SU-DHL-6 (cell line): ENCODE measurements at regions not wholly inside any gene's neighbourhood (a gene's known extent, or its start where the extent isn't known, plus 50 kb on each side); places are given as distances from the start of the nearest gene placed in this dataset.

Source experiments
- H2AFZ ChIP-seq: fragments of 200-600 bp; sonication (generic); 2 replicates; pipeline ENCODE4 v1.6.1; 2014; ENCODE audit warnings: low read depth, mild to moderate bottlenecking, moderate library complexity, mixed read lengths, antibody characterized with exemption, low read length; ENCODE audit not compliant: severe bottlenecking
- H3F3A ChIP-seq: fragments of 200-600 bp; shearing (Covaris generic); 2 replicates; pipeline ENCODE4 v1.6.0; 2016; ENCODE audit warnings: antibody characterized with exemption, mild to moderate bottlenecking; ENCODE audit not compliant: insufficient read depth
- H3K27ac ChIP-seq: fragments of 200-600 bp; sonication (generic); 2 replicates; pipeline ENCODE4 v1.5.1; 2016; ENCODE audit warnings: low read depth, mild to moderate bottlenecking, low read length, moderate library complexity, mixed read lengths
- H3K27me3 ChIP-seq: fragments of 200-600 bp; sonication (generic), shearing (Covaris generic); 2 replicates; pipeline ENCODE4 v1.6.0; 2014; ENCODE audit warnings: mild to moderate bottlenecking, low read length
- H3K36me3 ChIP-seq: fragments of 200-600 bp; sonication (generic); 2 replicates; pipeline ENCODE4 v1.6.1; 2014; ENCODE audit warnings: mild to moderate bottlenecking, low read length, mixed read lengths
- H3K4me2 ChIP-seq: fragments of 300-600, 200-600 bp; shearing (Covaris generic), sonication (generic); 2 replicates; pipeline ENCODE4 v1.6.0; 2014; ENCODE audit warnings: low read length, low read depth, mild to moderate bottlenecking; ENCODE audit not compliant: poor library complexity, severe bottlenecking
- H3K4me3 ChIP-seq: fragments of 200-600 bp; sonication (generic); 2 replicates; pipeline ENCODE4 v1.5.1; 2014; ENCODE audit warnings: antibody characterized with exemption, low read length, mild to moderate bottlenecking, mixed read lengths; ENCODE audit not compliant: insufficient read depth, poor library complexity, severe bottlenecking
- H3K79me2 ChIP-seq: fragments of 200-600 bp; sonication (generic); 2 replicates; pipeline ENCODE4 v1.6.1; 2014; ENCODE audit warnings: mild to moderate bottlenecking, low read length, moderate library complexity; ENCODE audit not compliant: insufficient read depth
- H3K9ac ChIP-seq: fragments of 200-600 bp; sonication (generic); 2 replicates; pipeline ENCODE4 v1.7.0; 2014; ENCODE audit warnings: mild to moderate bottlenecking, low read length
- H3K9me2 ChIP-seq: fragments of 200-600 bp; sonication (generic); replicated peaks from 2 replicates; pipeline ENCODE4 v1.6.1; 2014; ENCODE audit warnings: low read length; ENCODE audit not compliant: insufficient read depth
- H3K9me3 ChIP-seq: fragments of 200-600 bp; sonication (generic); 2 replicates; pipeline ENCODE4 v1.6.1; 2014; ENCODE audit warnings: low read length, mixed read lengths; ENCODE audit not compliant: insufficient read depth
- H4K20me1 ChIP-seq: fragments of 200-600 bp; sonication (generic); 2 replicates; pipeline ENCODE4 v1.6.1; 2014; ENCODE audit warnings: low read depth, mild to moderate bottlenecking, antibody characterized with exemption, low read length, moderate library complexity, mixed read lengths
- CTCF ChIP-seq: fragments of 200-600 bp; sonication (generic); IDR thresholded peaks from one replicate; pipeline ENCODE4 v1.5.1; 2017; ENCODE audit warnings: antibody characterized with exemption, mild to moderate bottlenecking, low read length, moderate library complexity; ENCODE audit not compliant: insufficient read depth, poor library complexity, severe bottlenecking
- EZH2phosphoT487 ChIP-seq: fragments of 200-600 bp; sonication (generic), shearing (Covaris generic); conservative IDR thresholded peaks from 2 replicates; pipeline ENCODE4 v1.6.1; 2018; ENCODE audit warnings: mild to moderate bottlenecking, antibody characterized with exemption, low read length, moderate library complexity, mixed read lengths

DNA sequence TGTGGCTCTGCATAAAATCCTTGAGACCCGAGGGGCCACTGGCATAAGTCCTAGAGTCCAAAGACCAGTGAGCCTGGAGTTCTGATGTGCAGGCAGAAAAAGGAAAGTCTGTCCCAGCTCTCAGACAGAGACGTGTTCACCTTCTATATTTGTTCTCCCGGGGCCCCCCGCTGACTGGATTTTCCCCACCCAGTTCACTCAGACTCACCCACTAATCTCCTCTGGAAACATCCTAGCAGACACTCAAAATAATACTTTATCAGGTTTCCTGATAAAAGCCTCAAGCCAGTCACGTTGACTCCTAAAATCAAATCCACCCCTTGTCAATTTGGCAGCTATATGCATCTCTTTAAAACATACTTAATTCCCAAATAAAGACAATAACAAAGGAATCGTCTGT, 1084.2 kb upstream of the NCAM2 start:
- no peaks in the 10 kb centered on the region for H3F3A ChIP-seq
- H2AFZ ChIP-seq: peak overlapping the region; percentile 40
- H3K4me2 ChIP-seq: no peak overlapping the region
- no peaks in the 10 kb centered on the region for H4K20me1 ChIP-seq
- H3K9me2 ChIP-seq: no peaks in the 10 kb centered on the region
- no peak overlapping the region for H3K4me3 ChIP-seq
- TF ChIP-seq EZH2phosphoT487 (no peak), CTCF (no peak)
- H3K36me3 ChIP-seq: no peaks in the 10 kb centered on the region
- H3K27me3 ChIP-seq: no peaks in the 10 kb centered on the region
- no peak overlapping the region for H3K9ac ChIP-seq
- H3K79me2 ChIP-seq: no peaks in the 10 kb centered on the region
- no peak overlapping the region for H3K27ac ChIP-seq
- H3K9me3 ChIP-seq: 0 out of 2 replicates have a peak, but pooled peaks cover 3% of the 10 kb centered on the region

DNA sequence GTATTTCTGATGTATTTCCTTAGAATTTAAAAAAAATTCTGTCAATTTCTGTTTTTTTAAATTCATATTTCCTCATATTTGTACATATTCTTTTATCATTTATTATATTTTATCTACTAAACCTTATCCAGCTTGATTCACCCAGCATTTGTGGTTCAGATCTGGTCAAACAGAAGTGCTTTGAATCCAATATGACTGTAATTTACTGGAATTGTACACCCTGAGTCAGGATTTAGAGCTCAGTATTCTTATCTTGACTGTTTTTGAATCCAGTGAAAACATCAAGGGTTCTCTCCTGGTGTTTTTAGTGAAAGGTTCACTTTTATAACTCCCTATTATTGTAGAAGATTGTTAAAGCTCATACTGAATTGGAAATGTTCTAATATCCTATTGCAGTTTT, 1077.0 kb upstream of the NCAM2 start:
- Histone ChIP-seq H4K20me1 (no peaks in the 10 kb centered on the region), H3K27me3 (no peaks in the 10 kb centered on the region), H3K4me2 (no peak overlapping the region), H3F3A (no peaks in the 10 kb centered on the region), H3K9ac (no peak overlapping the region), H3K79me2 (no peaks in the 10 kb centered on the region), H3K36me3 (no peaks in the 10 kb centered on the region), H3K4me3 (no peak overlapping the region), H3K9me2 (no peaks in the 10 kb centered on the region), H3K27ac (no peak overlapping the region), H2AFZ (peak overlapping the region; percentile 90), H3K9me3 (0 out of 2 replicates have a peak, but pooled peaks cover 3% of the 10 kb centered on the region)
- TF ChIP-seq EZH2phosphoT487 (no peak), CTCF (no peak)

DNA sequence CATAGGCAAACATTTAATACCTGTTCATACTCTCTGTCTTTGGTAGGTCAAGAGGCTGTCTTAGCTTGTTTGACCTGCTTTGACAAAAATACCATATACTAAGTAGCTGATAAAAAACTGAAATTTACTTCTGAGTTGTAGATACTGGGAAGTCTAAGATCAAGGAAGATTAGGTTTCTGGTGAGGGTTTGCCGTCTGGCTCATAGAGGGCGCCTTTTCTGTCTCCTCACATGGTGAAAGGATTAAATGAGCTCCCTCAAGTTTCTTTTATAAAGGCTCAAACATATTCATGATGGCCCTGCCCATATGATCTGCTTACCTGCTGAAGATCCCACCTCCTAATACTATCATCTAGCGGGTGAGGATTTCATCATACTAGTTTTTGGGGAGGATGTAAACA, 1076.1 kb upstream of the NCAM2 start:
- no peak overlapping the region for H3K4me3 ChIP-seq
- H3K4me2 ChIP-seq: no peak overlapping the region
- H3K79me2 ChIP-seq: no peaks in the 10 kb centered on the region
- H3K27ac ChIP-seq: no peak overlapping the region
- no peaks in the 10 kb centered on the region for H3K27me3 ChIP-seq
- no peaks in the 10 kb centered on the region for H3K9me2 ChIP-seq
- H3K36me3 ChIP-seq: no peaks in the 10 kb centered on the region
- no peaks in the 10 kb centered on the region for H4K20me1 ChIP-seq
- H3F3A ChIP-seq: no peaks in the 10 kb centered on the region
- H3K9ac ChIP-seq: no peak overlapping the region
- H2AFZ ChIP-seq: peak overlapping the region; percentile 90
- TF ChIP-seq CTCF (no peak), EZH2phosphoT487 (no peak)
- H3K9me3 ChIP-seq: 0 out of 2 replicates have a peak, but pooled peaks cover 3% of the 10 kb centered on the region
